CD14-positive monocyte (primary cell): ENCODE measurements at regions not wholly inside any gene's neighbourhood (a gene's known extent, or its start where the extent isn't known, plus 50 kb on each side); places are given as distances from the start of the nearest gene placed in this dataset.

Experiments
- DNase-seq, 3 donors: peaks; one replicate each; pipeline ENCODE4 v3.0.0-alpha.2; 2011 to 2022
- H2AFZ ChIP-seq: 2 replicates; pipeline ENCODE4 v1.6.0; 2012; ENCODE audit warnings: mild to moderate bottlenecking, low read depth, low read length, inconsistent platforms; ENCODE audit not compliant: insufficient read depth, poor library complexity, severe bottlenecking
- H3K27ac ChIP-seq, 2 donors: 1 replicate in 1 of 2; 2 replicates in 1 of 2; pipeline ENCODE4 v1.5.1; 2012 to 2013; ENCODE audit warnings: low read length in 2 of 2, control low read depth in 1 of 2, inconsistent platforms in 1 of 2, low read depth in 1 of 2, mild to moderate bottlenecking in 1 of 2
- H3K27me3 ChIP-seq, 2 donors: one replicate each; pipeline versions ENCODE4 v1.6.0 to v1.6.1; 2011 to 2013; ENCODE audit warnings: low read length in 2 of 2; ENCODE audit not compliant: control insufficient read depth in 2 of 2, insufficient read depth in 2 of 2
- H3K36me3 ChIP-seq, 2 donors: replicated peaks in 1 of 2; 1 replicate in 1 of 2; 2 replicates in 1 of 2; pipeline versions ENCODE4 v1.5.1 to v1.6.1; 2012 to 2013; ENCODE audit warnings: low read length in 2 of 2, control low read depth in 1 of 2, inconsistent platforms in 1 of 2, mild to moderate bottlenecking in 1 of 2; ENCODE audit not compliant: insufficient read depth in 2 of 2, control insufficient read depth in 1 of 2
- H3K4me1 ChIP-seq, 2 donors: 1 replicate in 1 of 2; 2 replicates in 1 of 2; pipeline versions ENCODE4 v1.5.1 to v1.6.1; 2012 to 2013; ENCODE audit warnings: low read length in 2 of 2, control low read depth in 1 of 2, inconsistent platforms in 1 of 2, mild to moderate bottlenecking in 1 of 2, moderate library complexity in 1 of 2; ENCODE audit not compliant: insufficient read depth in 2 of 2, control insufficient read depth in 1 of 2
- H3K4me2 ChIP-seq: replicated peaks from 2 replicates; pipeline ENCODE3; 2012; ENCODE audit warnings: low read length, moderate library complexity, mild to moderate bottlenecking; ENCODE audit not compliant: poor library complexity, severe bottlenecking; ENCODE audit errors: extremely low read depth
- H3K4me3 ChIP-seq, 3 experiments: fragments of 200-600 bp in 1 of 3; sonication (generic) in 1 of 3; replicated peaks in 1 of 3; 1 replicate in 2 of 3; 2 replicates in 1 of 3; pipeline ENCODE4 v1.5.1; 2011 to 2013; ENCODE audit warnings: low read length in 3 of 3, mild to moderate bottlenecking in 3 of 3, control low read depth in 2 of 3, low read depth in 2 of 3, inconsistent platforms in 1 of 3, moderate library complexity in 1 of 3
- H3K79me2 ChIP-seq: 2 replicates; pipeline ENCODE4 v1.6.0; 2012; ENCODE audit warnings: mild to moderate bottlenecking, control low read depth, inconsistent platforms, low read length, moderate library complexity; ENCODE audit not compliant: insufficient read depth
- H3K9ac ChIP-seq: 2 replicates; pipeline ENCODE4 v1.6.0; 2017; ENCODE audit warnings: low read length, mild to moderate bottlenecking; ENCODE audit not compliant: insufficient read depth, poor library complexity, severe bottlenecking
- H3K9me3 ChIP-seq, 2 donors: replicated peaks in 1 of 2; 1 replicate in 1 of 2; 2 replicates in 1 of 2; pipeline versions ENCODE4 v1.5.1 to v1.6.1; 2012 to 2013; ENCODE audit warnings: low read length in 2 of 2, control low read depth in 1 of 2; ENCODE audit not compliant: control insufficient read depth in 1 of 2, insufficient read depth in 1 of 2
- H4K20me1 ChIP-seq: 2 replicates; pipeline ENCODE4 v1.6.0; 2012; ENCODE audit warnings: mild to moderate bottlenecking, low read length, control low read depth, moderate library complexity; ENCODE audit not compliant: insufficient read depth
- H3K27ac Mint-ChIP-seq, 7 donors: one replicate each; pipeline ENCODE4 v1.8.0; 2020; ENCODE audit warnings: mild to moderate bottlenecking in 7 of 7, mixed read lengths in 7 of 7, moderate library complexity in 6 of 7, inconsistent platforms in 2 of 7
- H3K27me3 Mint-ChIP-seq, 3 donors: one replicate each; pipeline ENCODE4 v1.8.0; 2021 to 2022; ENCODE audit warnings: low read depth in 3 of 3, mild to moderate bottlenecking in 3 of 3, mixed read lengths in 3 of 3, moderate library complexity in 3 of 3, inconsistent platforms in 1 of 3
- H3K36me3 Mint-ChIP-seq, 2 donors: one replicate each; pipeline ENCODE4 v1.8.0; 2020; ENCODE audit warnings: mixed read lengths in 2 of 2, inconsistent platforms in 1 of 2, mild to moderate bottlenecking in 1 of 2
- H3K4me1 Mint-ChIP-seq: one replicate; pipeline ENCODE4 v1.8.0; 2020; ENCODE audit warnings: mild to moderate bottlenecking, mixed read lengths
- H3K4me3 Mint-ChIP-seq, 2 donors: one replicate each; pipeline ENCODE4 v1.8.0; 2020; ENCODE audit warnings: mild to moderate bottlenecking in 2 of 2, mixed read lengths in 2 of 2, moderate library complexity in 1 of 2
- H3K9me3 Mint-ChIP-seq, 7 donors: one replicate each; pipeline ENCODE4 v1.8.0; 2020 to 2022; ENCODE audit warnings: mixed read lengths in 7 of 7, mild to moderate bottlenecking in 6 of 7, moderate library complexity in 6 of 7, inconsistent platforms in 2 of 7
- CTCF ChIP-seq: fragments of 200-600 bp; IDR thresholded peaks from one replicate; pipeline ENCODE4 v1.8.0; 2022; ENCODE audit warnings: antibody characterized with exemption, mild to moderate bottlenecking
- WGBS: methylation state at CpG from one replicate; pipeline ENCODE4 v1.1.5; 2013; ENCODE audit warnings: missing lambda C conversion rate; ENCODE audit not compliant: insufficient coverage; 5-methylcytosine and 5-hydroxymethylcytosine counted together
- intact Hi-C, 2 donors: fragments of 100-400 bp; cut with micrococcal nuclease; formaldehyde crosslinking; loops; one replicate each; pipeline versions ENCODE4 v1.15.0 to v1.15.1; 2023

- no peak overlapping the region for H2AFZ ChIP-seq
- no peaks in the 10 kb centered on the region for H4K20me1 ChIP-seq
- Mint-ChIP-seq H3K36me3 (no peaks in the 10 kb centered on the region), H3K4me3 (peak overlapping the region in 1 of 2 donors; percentile 13), H3K4me1 (no peaks in the 10 kb centered on the region), H3K9me3 (peaks cover 12 to 48% (median 38%) of the 10 kb centered on the region in 7 donors), H3K27me3 (peaks cover 0 to 4% (median 1%) of the 10 kb centered on the region in 3 donors), H3K27ac (no peak overlapping the region)
- no peaks in the 10 kb centered on the region for H3K4me1 ChIP-seq
- no peak overlapping the region for H3K4me3 ChIP-seq
- H3K79me2 ChIP-seq: no peaks in the 10 kb centered on the region
- H3K36me3 ChIP-seq: no peaks in the 10 kb centered on the region
- no peak overlapping the region for H3K9ac ChIP-seq
- no peak for TF ChIP-seq CTCF
- peaks cover 0 to 4% of the 10 kb centered on the region in 2 donors for H3K27me3 ChIP-seq
- DNase-seq: no peak
- H3K27ac ChIP-seq: no peak overlapping the region
- no peak overlapping the region for H3K4me2 ChIP-seq
- intact Hi-C loops: no loop called here
- 35% methylated on average over 21 of the region's 39 CpGs for WGBS
- peaks cover 30 to 38% of the 10 kb centered on the region in 2 donors for H3K9me3 ChIP-seq
These were observed 106.7 kb upstream of the SNRPN start for GRCh38 chr15:24848050-24848449.

DNA sequence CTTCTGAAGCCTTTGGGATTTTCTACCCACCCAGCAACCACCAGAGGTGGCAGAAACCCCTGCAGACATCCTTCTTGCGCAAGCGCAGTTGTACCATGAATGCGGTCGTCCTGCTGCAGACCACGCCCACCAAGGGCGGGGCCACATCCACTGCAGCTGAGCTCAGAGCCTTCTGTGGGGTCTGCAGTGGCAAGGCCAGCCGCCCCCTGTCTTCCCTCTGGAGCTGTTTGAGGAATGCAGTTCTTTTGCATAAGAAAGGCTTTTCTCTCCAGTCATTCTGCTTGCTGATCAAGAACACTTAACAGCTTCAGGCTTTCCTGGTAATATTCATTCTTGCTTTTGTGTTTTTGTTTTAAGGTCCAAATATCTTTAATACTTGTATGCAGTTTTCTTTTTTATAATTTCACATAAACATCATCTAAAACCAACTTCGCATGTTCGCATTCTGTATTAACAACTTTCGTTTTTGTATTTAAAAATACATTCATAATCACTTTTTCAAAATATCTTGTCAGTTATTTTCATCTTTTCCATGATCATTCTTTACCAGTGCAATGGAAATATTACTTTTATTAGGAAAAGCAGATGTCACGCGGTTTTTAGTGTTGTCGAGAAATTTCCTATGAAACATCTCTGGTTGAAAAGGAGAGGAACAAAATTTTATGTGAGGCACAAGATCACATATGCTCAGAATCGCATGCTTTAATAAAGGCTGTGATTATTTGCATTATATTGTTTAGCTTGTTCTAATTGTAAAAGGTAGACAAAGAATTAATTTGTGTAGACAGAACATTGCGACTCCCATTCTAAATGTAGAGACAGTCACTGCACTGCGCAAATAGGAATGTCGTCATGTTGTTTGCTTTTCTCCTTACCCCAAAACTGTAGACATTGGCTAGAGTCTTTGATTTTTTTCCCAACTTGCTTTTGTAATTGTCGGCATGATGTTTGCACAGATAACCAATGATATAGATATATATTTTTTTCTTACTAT lies 98.1 kb upstream of the SNRPN start:
- no peaks in the 10 kb centered on the region for H3K4me1 Mint-ChIP-seq
- TF ChIP-seq CTCF: no peak
- H3K27ac ChIP-seq: no peak overlapping the region
- no peak overlapping the region for H3K9ac ChIP-seq
- H3K4me3 ChIP-seq: no peak overlapping the region
- H3K4me3 Mint-ChIP-seq: no peak overlapping the region
- H3K27ac Mint-ChIP-seq: no peak overlapping the region
- intact Hi-C loops: no loop called here
- no peaks in the 10 kb centered on the region for H3K79me2 ChIP-seq
- no peaks in the 10 kb centered on the region for H3K4me1 ChIP-seq
- H3K9me3 ChIP-seq: peaks cover 16 to 42% of the 10 kb centered on the region in 2 donors
- no peaks in the 10 kb centered on the region for H3K36me3 ChIP-seq
- no peaks in the 10 kb centered on the region for H4K20me1 ChIP-seq
- no peaks in the 10 kb centered on the region for H3K36me3 Mint-ChIP-seq
- 44% methylated on average over 11 of the region's 18 CpGs for WGBS
- peaks cover 0 to 3% (median 0%) of the 10 kb centered on the region in 3 donors for H3K27me3 Mint-ChIP-seq
- no peaks in the 10 kb centered on the region for H3K27me3 ChIP-seq
- peaks cover 4 to 32% (median 20%) of the 10 kb centered on the region in 7 donors for H3K9me3 Mint-ChIP-seq
- no peak for DNase-seq
- no peak overlapping the region for H2AFZ ChIP-seq
- H3K4me2 ChIP-seq: no peak overlapping the region
